KMS-11 (cell line): ENCODE measurements at regions not wholly inside any gene's neighbourhood (a gene's known extent, or its start where the extent isn't known, plus 50 kb on each side); places are given as distances from the start of the nearest gene placed in this dataset.

Experiments used
- H2AFZ ChIP-seq: fragments of 200-600 bp; sonication (generic); 2 replicates; pipeline ENCODE4 v1.6.1; 2016; ENCODE audit warnings: antibody characterized with exemption, mixed run types, low read depth
- H3K27ac ChIP-seq: fragments of 200-600 bp; sonication (generic); 2 replicates; pipeline ENCODE4 v1.6.1; 2016; ENCODE audit warnings: mild to moderate bottlenecking, mixed run types
- H3K27me3 ChIP-seq: fragments of 200-600 bp; sonication (generic); 2 replicates; pipeline ENCODE4 v1.6.1; 2017; ENCODE audit warnings: mild to moderate bottlenecking, low read depth, mixed run types, moderate library complexity; ENCODE audit not compliant: insufficient read depth
- H3K36me3 ChIP-seq: fragments of 200-600 bp; sonication (generic); 2 replicates; pipeline ENCODE4 v1.6.1; 2017; ENCODE audit warnings: mild to moderate bottlenecking, mixed run types; ENCODE audit not compliant: insufficient read depth
- H3K4me1 ChIP-seq: fragments of 200-600 bp; sonication (generic); 2 replicates; pipeline ENCODE4 v1.6.1; 2016; ENCODE audit warnings: mild to moderate bottlenecking, low read depth, mixed run types; ENCODE audit not compliant: poor library complexity, severe bottlenecking
- H3K4me2 ChIP-seq: fragments of 200-600 bp; sonication (generic); 2 replicates; pipeline ENCODE4 v1.7.0; 2016; ENCODE audit warnings: mild to moderate bottlenecking, mixed run types
- H3K4me3 ChIP-seq: fragments of 200-600 bp; sonication (generic); IDR thresholded peaks from 2 replicates; pipeline ENCODE4 v1.6.1; 2017; ENCODE audit warnings: low read depth, low read length, mixed read lengths; ENCODE audit not compliant: insufficient read depth
- H3K79me2 ChIP-seq: fragments of 200-600 bp; sonication (generic); 2 replicates; pipeline ENCODE4 v1.6.1; 2016; ENCODE audit warnings: low read depth, mixed run types; ENCODE audit not compliant: insufficient read depth
- H3K9ac ChIP-seq: fragments of 200-600 bp; sonication (generic); 2 replicates; pipeline ENCODE4 v1.6.1; 2016; ENCODE audit warnings: mild to moderate bottlenecking, mixed run types
- H4K20me1 ChIP-seq: fragments of 200-600 bp; sonication (generic); 2 replicates; pipeline ENCODE4 v1.6.1; 2016; ENCODE audit warnings: mild to moderate bottlenecking, mixed run types; ENCODE audit not compliant: insufficient read depth
- CTCF ChIP-seq: fragments of 200-600 bp; sonication (generic); conservative IDR thresholded peaks from 2 replicates; pipeline ENCODE4 v1.6.1; 2017; ENCODE audit warnings: low read depth, mild to moderate bottlenecking, antibody characterized with exemption, low read length, moderate library complexity, mixed read lengths

DNA sequence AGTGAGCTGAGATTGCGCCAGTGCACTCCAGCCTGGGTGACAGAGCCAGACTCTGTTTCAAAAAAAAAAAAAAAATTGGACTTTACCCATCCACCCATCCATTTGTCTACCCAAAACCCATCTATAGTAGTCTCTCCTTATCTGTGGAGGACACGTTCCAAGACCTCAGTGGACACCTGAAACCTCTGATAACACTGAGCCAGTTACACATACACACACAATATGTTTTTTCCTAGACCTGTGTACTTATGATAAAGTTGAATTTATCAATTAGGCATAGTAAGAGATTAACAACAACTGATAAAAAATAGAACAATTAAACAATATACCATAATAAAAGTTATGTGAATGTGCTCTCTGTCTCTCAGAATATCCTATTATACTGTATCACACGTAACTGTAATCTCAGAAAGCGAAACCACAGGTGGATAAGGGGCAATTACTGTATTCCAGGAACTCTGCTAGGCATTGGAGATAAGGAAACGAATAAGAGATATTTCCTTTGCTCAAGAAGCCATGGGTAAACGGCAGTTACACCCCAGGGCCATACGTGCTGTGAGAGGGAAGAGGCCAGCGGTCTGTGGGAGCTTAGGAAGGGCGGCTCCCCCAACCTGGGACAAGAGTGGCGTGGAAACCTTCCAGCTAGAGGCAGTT is 84.2 kb upstream of the DISP3 start:
- H3K4me1 ChIP-seq = no peaks in the 10 kb centered on the region
- H3K9ac ChIP-seq = no peak overlapping the region
- peaks cover 81% of the 10 kb centered on the region for H3K27me3 ChIP-seq
- H3K36me3 ChIP-seq = no peaks in the 10 kb centered on the region
- no peaks in the 10 kb centered on the region for H3K79me2 ChIP-seq
- H4K20me1 ChIP-seq = no peaks in the 10 kb centered on the region
- no peak overlapping the region for H3K27ac ChIP-seq
- H3K4me3 ChIP-seq = no peak overlapping the region
- no peak overlapping the region for H2AFZ ChIP-seq
- TF ChIP-seq CTCF = no peak
- no peak overlapping the region for H3K4me2 ChIP-seq

DNA sequence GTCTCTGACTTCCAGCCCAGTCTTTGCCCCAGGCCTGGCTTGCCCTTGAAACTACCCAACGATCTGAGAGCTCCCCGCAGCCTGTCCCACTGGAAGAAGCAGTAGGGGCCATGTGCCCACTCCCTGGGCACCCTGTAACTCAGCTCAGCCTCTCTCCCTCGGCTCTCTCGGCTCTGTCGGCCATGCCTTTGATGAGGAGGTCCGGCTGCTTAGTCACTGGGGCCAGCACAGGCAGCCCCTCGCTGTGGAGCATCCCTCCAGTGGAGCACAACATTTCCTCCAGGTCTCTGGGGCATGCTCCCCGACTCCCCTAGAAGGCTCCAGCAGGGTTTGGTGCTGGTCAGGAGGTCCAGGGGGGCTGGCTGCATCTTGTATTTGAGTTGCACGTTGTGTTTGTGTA is 83.3 kb upstream of the DISP3 start:
- Histone ChIP-seq H3K36me3 (no peaks in the 10 kb centered on the region), H3K4me2 (no peak overlapping the region), H3K27me3 (peaks cover 73% of the 10 kb centered on the region), H3K9ac (no peak overlapping the region), H2AFZ (no peak overlapping the region), H4K20me1 (no peaks in the 10 kb centered on the region), H3K27ac (no peak overlapping the region), H3K79me2 (no peaks in the 10 kb centered on the region), H3K4me3 (no peak overlapping the region), H3K4me1 (no peaks in the 10 kb centered on the region)
- TF ChIP-seq CTCF = no peak

DNA sequence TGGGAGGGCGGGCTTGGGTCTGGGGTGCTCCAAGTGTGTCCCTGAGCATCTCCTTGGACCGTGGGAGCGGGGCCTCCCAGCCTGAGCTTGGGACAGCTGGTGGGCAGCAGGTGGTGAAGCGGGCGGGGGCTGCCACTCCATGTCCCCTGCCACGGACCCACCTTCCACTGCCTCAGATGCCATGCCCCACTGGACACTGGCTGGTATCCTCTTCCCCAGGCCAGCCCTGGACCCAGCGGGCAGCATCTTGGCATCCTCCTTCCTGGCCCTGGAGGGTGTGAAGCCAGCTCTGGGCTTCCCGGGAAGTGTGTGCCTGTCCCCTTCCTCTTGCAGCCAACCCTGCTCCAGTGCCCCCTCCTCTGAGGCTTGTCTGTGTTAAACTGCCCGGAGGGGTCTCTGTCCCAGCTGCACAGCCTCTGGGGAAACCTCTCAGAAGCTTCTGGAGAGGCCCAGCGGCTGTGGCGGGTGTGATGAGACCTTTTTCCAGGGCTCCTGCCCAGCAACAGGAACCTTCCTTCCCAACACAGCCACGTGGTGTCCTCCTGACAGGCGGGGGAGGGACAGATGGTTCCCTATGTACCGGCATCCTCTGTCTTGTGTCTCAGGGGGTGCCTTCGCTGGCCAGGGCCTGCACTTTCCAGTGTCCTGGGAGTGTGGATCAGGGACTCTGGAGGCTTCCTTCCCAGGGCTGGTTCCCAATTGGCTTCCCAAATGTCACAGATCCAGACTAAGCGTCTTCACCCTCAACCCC is 81.6 kb upstream of the DISP3 start:
- Histone ChIP-seq H3K36me3 (no peaks in the 10 kb centered on the region), H3K27ac (no peak overlapping the region), H4K20me1 (no peaks in the 10 kb centered on the region), H3K4me1 (no peaks in the 10 kb centered on the region), H3K79me2 (no peaks in the 10 kb centered on the region), H3K4me3 (no peak overlapping the region), H3K9ac (no peak overlapping the region), H2AFZ (no peak overlapping the region), H3K4me2 (no peak overlapping the region), H3K27me3 (peaks cover 59% of the 10 kb centered on the region)
- TF ChIP-seq CTCF = no peak

DNA sequence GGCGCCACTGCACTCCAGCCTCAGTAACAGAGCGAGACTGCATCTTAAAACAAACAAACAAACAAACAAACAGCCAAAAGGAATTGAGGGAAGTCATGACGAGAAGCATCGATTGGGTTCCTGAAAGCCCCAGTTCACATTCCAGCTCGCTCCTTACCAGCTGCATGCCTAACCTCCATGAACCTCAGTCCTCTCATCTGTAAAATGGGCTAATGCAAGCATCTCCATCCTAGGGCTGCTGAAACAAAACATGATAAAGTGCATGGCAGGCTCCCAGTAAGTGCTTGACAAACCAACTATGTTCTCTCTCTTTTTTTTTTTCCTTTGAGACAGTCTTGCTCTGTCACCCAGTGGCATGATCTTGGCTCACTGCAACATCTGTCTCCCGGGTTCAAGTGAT is 79.7 kb upstream of the DISP3 start:
- Histone ChIP-seq H3K4me2 (no peak overlapping the region), H3K27me3 (peaks cover 54% of the 10 kb centered on the region), H3K4me3 (no peak overlapping the region), H3K27ac (no peak overlapping the region), H3K36me3 (no peaks in the 10 kb centered on the region), H2AFZ (no peak overlapping the region), H3K79me2 (no peaks in the 10 kb centered on the region), H3K9ac (no peak overlapping the region), H3K4me1 (no peaks in the 10 kb centered on the region), H4K20me1 (no peaks in the 10 kb centered on the region)
- no peak for TF ChIP-seq CTCF
